Esophagus muscularis mucosa (tissue), 4 donors: ENCODE measurements at regions not wholly inside any gene's neighbourhood (a gene's known extent, or its start where the extent isn't known, plus 50 kb on each side); places are given as distances from the start of the nearest gene placed in this dataset.

Source experiments
- DNase-seq: peaks from one replicate; pipeline ENCODE4 v3.0.0-alpha.2; 2017; ENCODE audit errors: extremely low spot score
- H3K27ac ChIP-seq, 4 donors: fragments of 200-600 bp; sonication (generic); replicated peaks in 1 of 4; 1 replicate in 3 of 4; 2 replicates in 1 of 4; pipeline ENCODE4 v1.5.1; 2016 to 2019; ENCODE audit warnings: mild to moderate bottlenecking in 1 of 4
- H3K27me3 ChIP-seq, 4 donors: fragments of 200-600 bp; sonication (generic); one replicate each; pipeline versions ENCODE4 v1.5.1 to v1.6.0; 2016 to 2019
- H3K36me3 ChIP-seq, 4 donors: fragments of 200-600 bp; sonication (generic); one replicate each; pipeline ENCODE4 v1.5.1; 2016 to 2019
- H3K4me1 ChIP-seq, 4 donors: fragments of 200-600 bp; sonication (generic); one replicate each; pipeline ENCODE4 v1.5.1; 2016 to 2019
- H3K4me3 ChIP-seq, 4 donors: fragments of 200-600 bp; sonication (generic); 1 replicate in 2 of 4; 2 replicates in 2 of 4; pipeline ENCODE4 v1.5.1; 2016 to 2019; ENCODE audit warnings: mild to moderate bottlenecking in 4 of 4, moderate library complexity in 1 of 4
- H3K9me3 ChIP-seq, 4 donors: fragments of 200-600 bp; sonication (generic); 1 replicate in 3 of 4; 2 replicates in 1 of 4; pipeline ENCODE4 v1.5.1; 2016 to 2019
- EP300 ChIP-seq: sonication (generic); formaldehyde crosslinking; IDR thresholded peaks from one replicate; pipeline ENCODE4 v1.6.1; 2017; ENCODE audit warnings: antibody characterized with exemption
- POLR2A ChIP-seq: fragments of 450-650 bp; IDR thresholded peaks from one replicate; pipeline ENCODE4 v1.6.1; 2017; ENCODE audit warnings: antibody characterized with exemption, moderate library complexity, mild to moderate bottlenecking, low read depth
- POLR2AphosphoS5 ChIP-seq, 2 donors: sonication (generic); formaldehyde crosslinking; IDR thresholded peaks; one replicate each; pipeline ENCODE4 v1.6.1; 2017; ENCODE audit warnings: antibody characterized with exemption in 2 of 2
- WGBS: methylation state at CpG from one replicate; pipeline ENCODE4 v1.1.5; 2018; 5-methylcytosine and 5-hydroxymethylcytosine counted together
- intact Hi-C: fragments of 100-400 bp; cut with DNase I; formaldehyde crosslinking; loops from one replicate; pipeline ENCODE4 v1.15.1; 2023
- TF ChIP-seq, protein P1 (sequence below), 3 experiments: fragments of 200-600 bp in 2 of 3; fragments of 450-650 bp in 1 of 3; sonication (generic) in 2 of 3; IDR thresholded peaks; one replicate each; pipeline ENCODE4 v1.5.1; 2017 to 2019; ENCODE audit warnings: antibody characterized with exemption in 3 of 3, mild to moderate bottlenecking in 2 of 3, moderate library complexity in 1 of 3

DNA sequence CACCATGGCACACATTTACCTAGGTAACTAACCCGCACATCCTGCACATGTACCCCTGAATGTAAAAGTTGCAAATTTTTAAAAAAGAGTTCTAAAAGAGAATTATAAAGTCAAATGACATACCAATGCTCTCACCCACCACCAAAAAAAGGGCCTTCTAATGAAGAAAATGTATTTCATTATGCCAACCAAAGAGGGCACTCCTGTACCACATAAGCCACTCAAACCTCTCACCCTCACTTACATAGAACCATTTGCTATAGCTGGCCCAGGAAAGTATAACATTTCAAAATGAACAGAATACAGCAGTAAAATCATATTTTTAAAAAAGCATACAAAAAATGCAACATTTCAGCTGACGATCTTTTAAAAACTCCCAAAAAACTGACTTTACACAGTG is 241.5 kb upstream of the PKDCC start:
- TF ChIP-seq POLR2A: no peak
- TF ChIP-seq POLR2AphosphoS5 (IDR thresholded peaks at IDR 0.05): no peak
- TF ChIP-seq, protein P1, sequence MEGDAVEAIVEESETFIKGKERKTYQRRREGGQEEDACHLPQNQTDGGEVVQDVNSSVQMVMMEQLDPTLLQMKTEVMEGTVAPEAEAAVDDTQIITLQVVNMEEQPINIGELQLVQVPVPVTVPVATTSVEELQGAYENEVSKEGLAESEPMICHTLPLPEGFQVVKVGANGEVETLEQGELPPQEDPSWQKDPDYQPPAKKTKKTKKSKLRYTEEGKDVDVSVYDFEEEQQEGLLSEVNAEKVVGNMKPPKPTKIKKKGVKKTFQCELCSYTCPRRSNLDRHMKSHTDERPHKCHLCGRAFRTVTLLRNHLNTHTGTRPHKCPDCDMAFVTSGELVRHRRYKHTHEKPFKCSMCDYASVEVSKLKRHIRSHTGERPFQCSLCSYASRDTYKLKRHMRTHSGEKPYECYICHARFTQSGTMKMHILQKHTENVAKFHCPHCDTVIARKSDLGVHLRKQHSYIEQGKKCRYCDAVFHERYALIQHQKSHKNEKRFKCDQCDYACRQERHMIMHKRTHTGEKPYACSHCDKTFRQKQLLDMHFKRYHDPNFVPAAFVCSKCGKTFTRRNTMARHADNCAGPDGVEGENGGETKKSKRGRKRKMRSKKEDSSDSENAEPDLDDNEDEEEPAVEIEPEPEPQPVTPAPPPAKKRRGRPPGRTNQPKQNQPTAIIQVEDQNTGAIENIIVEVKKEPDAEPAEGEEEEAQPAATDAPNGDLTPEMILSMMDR (IDR thresholded peaks at IDR 0.05): no peak
- no peak for TF ChIP-seq EP300
- no peaks in the 10 kb centered on the region for H3K4me1 ChIP-seq
- intact Hi-C loops: no loop called here
- peaks cover 0 to 8% (median 6%) of the 10 kb centered on the region in 4 donors for H3K9me3 ChIP-seq
- no peaks in the 10 kb centered on the region for H3K27me3 ChIP-seq
- WGBS: 92% methylated on average over 2 of the region's 2 CpGs
- H3K36me3 ChIP-seq: no peaks in the 10 kb centered on the region
- H3K4me3 ChIP-seq: no peak overlapping the region
- H3K27ac ChIP-seq: no peak overlapping the region
- DNase-seq: no peak

DNA sequence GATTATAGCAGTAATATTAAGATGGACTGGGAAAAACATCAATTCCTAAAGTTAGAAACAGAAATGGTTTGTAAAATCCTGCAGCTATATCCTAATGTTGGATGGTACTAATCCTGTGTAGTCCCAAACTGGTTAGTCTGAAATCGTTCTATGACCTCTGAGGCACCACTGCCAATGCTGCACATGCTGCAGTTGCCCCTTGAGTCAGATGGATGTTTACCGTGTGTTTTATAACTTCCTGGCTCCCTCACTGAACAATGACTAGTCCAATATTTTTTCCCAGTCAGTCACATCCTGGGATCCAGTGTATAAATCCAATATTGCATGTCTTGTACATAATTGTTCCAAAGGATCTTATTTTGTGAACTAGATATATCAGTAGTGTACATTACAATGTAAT is 226.7 kb upstream of the PKDCC start:
- Histone ChIP-seq H3K27me3 (peaks cover 0 to 27% (median 0%) of the 10 kb centered on the region in 4 donors), H3K4me1 (no peaks in the 10 kb centered on the region), H3K4me3 (no peak overlapping the region), H3K36me3 (no peaks in the 10 kb centered on the region), H3K9me3 (peaks cover 0 to 18% (median 15%) of the 10 kb centered on the region in 4 donors), H3K27ac (no peak overlapping the region)
- TF ChIP-seq POLR2A (no peak), EP300 (no peak), POLR2AphosphoS5 (IDR thresholded peaks at IDR 0.05) (no peak)
- TF ChIP-seq, protein P1 (IDR thresholded peaks at IDR 0.05): no peak
- DNase-seq: no peak
- intact Hi-C loops: no loop called here
- 65% methylated on average over 2 of the region's 2 CpGs for WGBS

DNA sequence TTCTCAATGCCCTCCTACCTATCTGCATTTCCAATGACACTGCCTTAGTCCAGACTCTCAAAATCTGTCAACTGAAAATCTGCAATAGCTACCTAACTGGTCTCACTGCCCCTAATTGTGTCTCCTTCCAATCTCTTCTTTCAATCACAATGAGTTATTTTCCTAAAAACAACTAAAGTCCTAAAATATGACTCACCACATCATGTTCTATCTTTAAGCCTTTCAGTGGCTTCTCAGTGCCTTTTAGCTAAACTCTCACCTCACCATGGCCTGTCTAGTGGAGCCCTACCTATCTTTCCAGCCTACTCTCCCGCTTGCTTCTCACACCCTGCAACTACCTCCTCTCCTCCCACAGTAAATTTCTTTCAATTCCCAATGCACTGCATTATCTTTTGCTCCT is 220.9 kb upstream of the PKDCC start:
- Histone ChIP-seq H3K27ac (no peak overlapping the region), H3K4me3 (no peak overlapping the region), H3K4me1 (no peaks in the 10 kb centered on the region), H3K36me3 (no peaks in the 10 kb centered on the region), H3K9me3 (no peaks in the 10 kb centered on the region), H3K27me3 (peaks cover 0 to 11% (median 0%) of the 10 kb centered on the region in 4 donors)
- WGBS: 91% methylated on average over 1 of the region's 1 CpG
- no peak for DNase-seq
- intact Hi-C loops: no loop called here
- TF ChIP-seq POLR2AphosphoS5 (IDR thresholded peaks at IDR 0.05): no peak
- TF ChIP-seq, protein P1 (IDR thresholded peaks at IDR 0.05): no peak
- TF ChIP-seq EP300: no peak
- TF ChIP-seq POLR2A: no peak

DNA sequence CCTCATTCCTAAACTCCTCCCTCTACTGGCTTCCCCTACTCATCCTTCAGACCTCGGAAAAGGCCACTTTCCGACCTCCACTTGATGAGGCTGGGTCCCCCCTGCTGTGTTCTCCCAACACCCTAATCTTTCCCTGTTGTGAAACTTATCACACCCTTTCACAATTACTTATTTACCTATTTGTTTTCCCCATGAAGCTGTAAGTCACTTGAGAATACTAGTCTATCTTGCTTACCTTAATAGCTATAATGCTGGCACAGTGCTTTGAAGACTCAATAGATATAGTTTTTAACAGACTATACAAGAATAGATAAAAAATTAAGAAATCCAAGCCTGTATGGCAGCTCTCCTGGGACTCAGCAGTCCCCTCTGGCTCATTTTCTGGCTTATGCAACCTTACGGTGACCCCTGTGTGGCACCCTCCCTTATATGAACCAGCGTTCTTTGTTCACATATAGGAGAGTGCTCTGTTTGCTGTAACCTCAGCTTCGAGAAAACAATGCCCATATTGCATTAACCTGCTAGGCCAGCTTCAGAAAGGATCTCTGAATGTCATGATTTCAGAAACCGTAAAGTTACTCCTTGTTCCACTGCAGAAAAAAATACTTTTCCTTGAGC is 220.4 kb upstream of the PKDCC start:
- WGBS: 69% methylated on average over 6 of the region's 6 CpGs
- H3K27ac ChIP-seq: no peak overlapping the region
- TF ChIP-seq EP300: no peak
- no peak for TF ChIP-seq POLR2AphosphoS5 (IDR thresholded peaks at IDR 0.05)
- TF ChIP-seq POLR2A: no peak
- TF ChIP-seq, protein P1 (IDR thresholded peaks at IDR 0.05): no peak
- H3K36me3 ChIP-seq: no peaks in the 10 kb centered on the region
- no peak for DNase-seq
- no peaks in the 10 kb centered on the region for H3K9me3 ChIP-seq
- intact Hi-C loops: no loop called here
- H3K27me3 ChIP-seq: peaks cover 0 to 6% (median 0%) of the 10 kb centered on the region in 4 donors
- H3K4me3 ChIP-seq: no peak overlapping the region
- H3K4me1 ChIP-seq: no peaks in the 10 kb centered on the region
